GM19328 (cell line): ENCODE measurements at regions not wholly inside any gene's neighbourhood (a gene's known extent, or its start where the extent isn't known, plus 50 kb on each side); places are given as distances from the start of the nearest gene placed in this dataset.

Experiments used
- ATAC-seq: cut with Tn5 transposase; IDR thresholded peaks from one replicate; pipeline ENCODE4 v1.9.1; 2021; ENCODE audit warnings: mild to moderate bottlenecking, moderate library complexity; ENCODE audit not compliant: unreplicated experiment

DNA sequence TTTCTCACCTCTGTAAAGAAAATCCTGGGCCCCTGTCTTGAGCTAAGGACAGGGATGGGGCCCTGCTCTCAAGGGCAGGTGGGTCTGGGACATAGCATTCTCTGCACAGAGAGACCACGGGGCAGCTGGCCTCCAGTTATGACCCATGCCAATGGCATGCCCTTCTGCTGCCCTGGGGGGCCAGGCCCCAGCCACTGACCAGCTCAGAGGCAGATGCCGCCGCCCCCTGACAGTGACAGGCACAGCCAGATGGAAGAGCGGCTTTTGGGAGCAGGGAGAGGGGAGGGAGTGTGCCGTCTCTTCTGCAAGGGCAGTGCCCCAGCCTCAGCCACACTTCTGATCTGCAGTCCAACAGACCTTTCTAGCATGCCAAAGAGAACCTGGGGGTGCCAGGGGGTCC, 114.8 kb upstream of the NAV2 start:
- no peak for ATAC-seq

DNA sequence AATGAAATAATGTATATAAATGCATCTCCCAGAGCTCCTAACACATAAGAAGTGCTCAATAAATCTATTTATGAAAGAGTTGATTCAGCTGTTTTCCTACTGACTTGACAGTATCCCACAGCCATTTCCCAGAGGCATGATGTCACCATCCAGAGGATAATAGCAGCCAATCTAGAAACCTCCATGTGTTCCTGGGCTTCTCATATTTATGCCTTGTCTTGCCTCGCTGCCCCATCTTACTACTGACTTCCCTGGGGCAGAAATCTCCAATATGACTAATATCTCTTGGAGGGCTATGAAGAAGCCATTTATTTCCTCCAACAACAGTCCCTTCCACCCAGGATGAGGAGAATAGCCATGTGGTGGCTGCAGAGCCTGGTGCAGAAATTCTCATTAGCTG, 115.4 kb upstream of the NAV2 start:
- ATAC-seq: no peak

DNA sequence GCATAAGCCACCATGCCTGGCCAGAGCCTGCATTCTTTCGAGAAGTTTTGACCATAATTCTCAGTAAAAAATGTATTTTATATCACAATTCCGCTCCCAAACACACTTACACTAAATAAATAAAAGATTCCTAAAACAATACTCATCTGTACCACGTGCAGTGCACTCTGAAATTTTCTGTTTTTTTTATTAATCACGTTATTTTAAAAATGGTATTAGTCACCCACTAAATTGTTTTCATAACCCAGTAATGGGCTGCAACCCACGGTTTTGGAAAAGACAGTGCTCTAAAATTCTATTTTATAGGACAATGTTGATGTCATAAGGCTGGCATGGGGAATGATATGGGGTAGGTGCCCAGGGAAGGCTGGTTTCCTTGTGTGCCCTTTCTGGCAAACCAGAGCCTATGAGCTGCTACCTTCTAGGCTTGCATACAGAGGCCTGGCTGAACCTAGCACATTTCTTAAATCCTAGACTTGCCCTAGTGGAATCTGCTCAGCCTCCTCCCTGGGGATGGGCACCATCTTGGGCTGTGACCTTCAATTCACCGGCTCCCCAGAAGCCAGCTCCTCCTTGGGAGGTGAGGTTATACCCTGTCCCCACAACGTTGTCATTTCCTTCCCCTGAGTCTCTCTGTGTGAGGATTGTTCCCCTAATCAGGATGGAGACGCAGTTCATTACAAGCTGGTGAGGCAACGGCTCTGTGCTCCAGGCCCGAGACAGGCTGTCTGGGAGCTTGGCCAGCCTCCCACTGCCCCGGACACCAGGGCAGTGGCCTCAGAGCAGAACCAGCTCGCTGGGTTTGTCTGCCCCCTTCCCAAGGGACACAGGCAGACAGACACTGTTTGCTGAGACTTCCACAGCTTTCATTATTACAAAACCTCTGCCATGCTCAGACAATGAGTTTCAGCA, 116.5 kb upstream of the NAV2 start:
- ATAC-seq: no peak

DNA sequence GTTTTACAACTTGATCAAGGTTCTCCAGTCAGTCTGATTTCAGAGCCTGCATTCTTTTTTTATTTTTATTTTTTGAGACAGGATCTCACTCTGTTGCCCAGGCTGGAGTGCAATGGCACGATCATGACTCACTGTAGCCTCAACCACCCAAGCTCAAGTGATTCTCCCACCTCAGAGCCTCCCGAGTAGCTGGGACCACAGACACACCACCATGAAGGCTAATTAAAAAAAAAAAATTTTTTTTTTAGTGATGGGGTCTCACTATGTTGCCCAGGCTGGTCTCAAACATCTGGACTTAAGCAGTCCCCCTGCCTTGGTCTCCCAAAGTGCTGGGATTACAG, 117.2 kb upstream of the NAV2 start:
- no peak for ATAC-seq

DNA sequence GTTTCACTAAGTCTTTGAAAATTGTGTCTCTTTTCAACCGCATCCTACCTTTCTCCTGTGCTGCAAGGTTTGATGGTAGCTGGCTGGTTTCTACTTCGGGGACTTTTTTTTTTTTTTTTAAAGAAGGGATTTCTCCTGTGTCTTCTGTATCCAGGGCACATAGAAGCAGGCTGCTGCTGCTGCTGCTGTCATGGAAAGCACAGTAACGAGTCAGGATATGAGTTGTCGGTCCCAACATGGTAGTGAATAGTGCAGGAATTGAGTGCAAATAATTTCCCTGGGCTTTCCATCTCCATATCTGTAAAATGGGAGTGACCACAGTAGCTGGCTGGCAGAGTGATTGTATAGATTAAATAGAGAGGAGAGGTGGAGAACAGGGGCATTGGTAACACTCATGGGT, 118.3 kb upstream of the NAV2 start:
- ATAC-seq: no peak

DNA sequence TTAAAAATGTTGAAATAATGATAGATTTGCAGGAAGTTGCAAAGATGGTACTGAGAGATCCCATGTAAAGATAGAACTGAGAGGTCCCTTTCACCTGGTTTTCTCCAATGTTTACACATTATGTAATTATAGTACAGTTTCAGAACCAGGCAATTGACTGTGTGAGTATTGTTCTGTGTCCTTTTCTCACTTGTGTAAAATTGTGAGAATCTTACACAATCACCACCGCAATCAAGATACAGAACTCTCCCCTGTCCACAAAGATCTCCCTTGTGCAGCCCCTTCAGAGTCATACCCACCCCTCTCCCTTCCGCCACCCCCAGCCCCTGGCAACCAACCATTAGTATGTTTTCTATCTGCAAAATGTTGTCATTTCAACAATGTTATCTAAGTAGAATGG, 119.8 kb upstream of the NAV2 start:
- ATAC-seq: no peak

DNA sequence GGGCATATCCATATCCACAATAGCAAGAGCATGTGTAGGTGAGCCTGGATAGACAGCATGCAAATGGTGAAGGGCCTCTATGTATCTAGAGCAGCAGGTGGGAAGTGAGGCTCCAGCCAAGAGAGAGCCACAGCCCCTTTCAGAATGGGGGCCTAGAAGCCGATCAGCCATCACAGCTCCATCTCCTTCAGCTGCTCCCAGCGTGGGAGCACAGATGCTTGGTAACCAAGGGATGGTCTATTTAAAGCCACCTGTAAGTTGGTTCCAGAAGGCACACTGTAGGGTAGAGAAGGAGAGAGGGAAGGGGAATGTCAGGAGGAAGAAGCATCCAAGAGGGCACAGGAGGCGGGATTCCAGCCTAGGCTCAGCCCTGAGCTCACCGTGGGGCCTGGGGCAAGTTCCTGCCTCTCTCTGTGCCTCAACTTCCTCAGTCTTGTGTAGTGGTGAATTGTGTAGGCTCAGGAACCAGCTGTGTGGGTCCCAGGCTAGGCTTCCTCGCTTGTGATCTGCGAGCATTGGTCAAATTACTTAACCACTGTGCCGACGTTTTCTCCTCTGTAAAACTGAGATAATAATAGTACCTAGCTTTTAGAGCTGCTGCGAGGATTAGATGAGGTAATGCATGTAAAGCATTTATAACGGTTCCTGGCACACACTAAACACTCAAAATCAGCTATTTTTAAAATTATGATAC, 122.9 kb upstream of the NAV2 start:
- no peak for ATAC-seq

DNA sequence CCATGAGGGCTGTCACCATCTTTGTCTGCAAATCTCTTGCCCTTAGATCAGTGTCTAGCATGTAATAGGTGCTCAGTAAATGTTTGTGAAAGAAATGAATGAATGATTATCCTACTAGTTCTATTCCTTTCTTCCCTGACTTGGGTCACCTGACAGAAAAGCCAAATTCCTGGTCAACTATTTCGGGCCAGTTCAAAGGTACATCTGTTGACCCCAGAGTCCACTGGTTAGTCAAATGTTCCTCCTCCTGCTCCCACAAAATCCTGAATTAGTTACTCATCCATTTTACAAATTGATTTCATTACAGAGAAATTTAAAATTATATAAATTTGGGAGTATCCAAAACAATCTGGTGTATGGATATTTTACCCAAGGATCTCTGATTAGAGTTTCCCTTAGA, 124.7 kb upstream of the NAV2 start:
- ATAC-seq: no peak

DNA sequence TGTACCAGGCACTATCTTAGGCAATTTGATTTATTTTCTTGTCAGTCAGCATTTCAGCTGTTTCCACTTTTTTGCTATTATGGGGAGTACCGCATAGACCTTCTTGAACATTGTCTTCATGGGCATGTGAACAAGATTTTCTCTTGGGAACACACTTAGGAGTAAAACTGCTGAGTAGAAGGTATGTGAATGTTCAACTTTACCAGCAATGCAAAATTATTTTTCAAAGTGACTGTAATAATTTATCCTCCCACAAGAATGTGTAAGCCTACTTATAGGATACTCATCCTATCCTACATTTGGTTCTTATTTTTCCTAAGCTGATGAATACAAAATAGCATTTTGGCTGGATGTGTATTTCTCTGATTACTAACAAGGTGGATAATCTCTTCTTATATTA, 132.0 kb upstream of the NAV2 start:
- ATAC-seq: no peak

DNA sequence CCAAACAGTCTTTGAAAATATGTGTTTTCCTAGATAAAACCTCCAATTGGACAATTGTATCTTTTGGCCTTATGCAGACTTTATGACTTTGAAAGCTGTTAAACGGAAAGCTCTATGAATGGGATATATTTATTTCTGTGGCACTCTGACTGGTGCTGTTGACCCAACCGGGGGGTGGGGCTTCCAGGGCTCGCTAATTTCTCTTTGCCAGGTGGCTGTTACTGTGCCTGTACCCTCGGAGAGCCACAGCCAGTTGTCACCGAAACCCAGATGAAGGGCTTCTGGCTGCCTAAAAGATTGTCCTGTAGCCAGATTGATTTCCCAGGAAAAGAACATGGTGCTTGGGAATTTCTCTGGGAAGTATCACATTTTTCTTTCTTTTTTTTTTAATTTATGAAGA, 132.7 kb upstream of the NAV2 start:
- no peak for ATAC-seq

DNA sequence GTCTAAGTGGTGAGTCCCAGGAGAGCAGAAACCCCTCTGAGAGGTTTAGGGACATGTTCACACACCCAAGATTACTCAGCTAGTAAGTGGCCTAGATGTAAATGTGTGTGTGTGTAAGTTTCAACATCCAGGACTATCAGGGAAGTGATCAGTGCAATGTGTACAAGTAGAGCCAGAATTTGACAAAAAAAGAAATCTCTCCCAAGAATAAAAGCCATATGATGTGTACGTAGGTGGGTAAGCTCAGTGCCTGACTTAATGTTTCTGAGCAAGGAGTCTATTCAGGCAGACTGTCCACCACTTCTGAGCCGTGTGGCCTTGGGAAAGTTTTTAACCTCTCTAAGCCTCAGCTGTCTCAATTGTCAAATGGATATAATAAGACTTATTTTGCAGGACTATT, 133.8 kb upstream of the NAV2 start:
- no peak for ATAC-seq

DNA sequence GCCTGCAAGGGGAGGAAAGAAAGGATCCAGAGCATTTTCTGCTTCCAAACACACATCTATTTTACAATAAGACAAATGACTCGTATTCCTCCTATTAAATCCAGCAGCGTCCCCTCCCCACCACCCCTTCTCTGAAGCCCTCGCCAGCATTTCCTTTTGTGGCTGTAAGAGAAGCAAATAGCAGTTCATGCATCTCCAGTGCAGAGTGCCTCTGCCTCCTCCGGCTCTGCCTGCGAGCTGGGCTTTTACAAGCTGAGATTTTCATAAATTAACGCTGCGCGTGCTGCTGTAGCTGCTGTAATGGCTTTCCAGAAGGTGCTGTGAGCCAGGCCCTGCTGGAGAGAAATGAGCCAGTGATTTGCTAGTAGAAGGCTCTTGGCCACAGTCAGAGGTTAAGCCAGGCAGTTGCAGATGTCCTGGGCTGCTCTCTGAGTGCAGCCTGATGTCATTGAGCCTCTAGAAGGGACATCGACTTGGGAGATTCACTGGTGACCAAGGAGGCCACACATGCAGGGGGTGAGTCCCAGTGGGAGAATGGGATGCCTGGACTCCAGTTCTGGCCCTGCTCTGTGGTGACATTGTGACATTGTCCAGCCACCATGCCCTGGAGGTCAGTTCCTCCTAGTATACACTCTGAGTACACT, 134.5 kb upstream of the NAV2 start:
- ATAC-seq: no peak

DNA sequence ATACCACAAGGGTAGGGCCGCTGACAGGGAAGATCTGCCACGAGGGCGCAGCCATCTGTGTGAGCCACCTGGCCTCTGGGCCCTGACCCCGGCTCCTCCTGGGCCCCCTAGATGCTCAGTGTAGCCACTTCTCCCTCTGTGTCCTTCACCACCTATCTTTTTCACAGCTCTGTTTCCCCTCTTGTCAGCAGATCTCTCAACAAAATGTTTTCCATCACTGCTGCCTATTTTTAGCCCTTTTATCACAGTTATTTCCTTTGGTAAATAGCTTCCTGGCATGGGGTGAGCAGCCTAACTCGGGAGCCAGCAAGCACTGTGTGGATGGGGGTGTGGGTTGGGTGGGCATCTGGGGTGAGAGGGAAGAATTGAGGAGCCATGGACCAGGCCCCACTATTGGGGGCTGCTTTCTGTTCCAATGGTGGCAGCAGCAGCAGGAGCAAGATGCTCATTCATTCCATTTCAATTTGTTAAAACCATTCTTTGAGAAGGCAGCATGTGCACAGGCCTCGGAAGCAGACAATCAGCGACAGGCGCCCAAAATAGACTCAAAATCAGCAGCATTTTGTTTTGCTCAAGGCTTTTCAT, 135.2 kb upstream of the NAV2 start:
- ATAC-seq: no peak

DNA sequence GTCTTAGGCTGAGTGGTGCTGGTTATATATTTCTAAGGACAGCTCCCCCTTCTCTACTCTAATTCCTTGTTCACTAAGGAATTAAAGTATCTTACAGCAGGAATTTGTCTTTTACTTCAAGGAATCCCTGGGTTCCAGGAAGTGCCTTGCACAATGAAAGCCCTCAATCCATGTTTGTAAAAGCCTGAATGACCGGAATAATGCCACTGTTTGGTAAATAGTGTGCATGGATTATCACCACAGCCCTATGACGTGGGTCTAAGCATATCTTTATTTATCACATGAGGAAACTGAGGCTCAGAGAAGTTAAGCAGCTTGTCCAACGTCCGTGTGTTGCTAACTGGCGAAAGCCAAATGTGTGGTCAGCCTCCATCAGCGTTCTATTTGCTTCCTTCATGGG, 135.7 kb upstream of the NAV2 start:
- no peak for ATAC-seq

DNA sequence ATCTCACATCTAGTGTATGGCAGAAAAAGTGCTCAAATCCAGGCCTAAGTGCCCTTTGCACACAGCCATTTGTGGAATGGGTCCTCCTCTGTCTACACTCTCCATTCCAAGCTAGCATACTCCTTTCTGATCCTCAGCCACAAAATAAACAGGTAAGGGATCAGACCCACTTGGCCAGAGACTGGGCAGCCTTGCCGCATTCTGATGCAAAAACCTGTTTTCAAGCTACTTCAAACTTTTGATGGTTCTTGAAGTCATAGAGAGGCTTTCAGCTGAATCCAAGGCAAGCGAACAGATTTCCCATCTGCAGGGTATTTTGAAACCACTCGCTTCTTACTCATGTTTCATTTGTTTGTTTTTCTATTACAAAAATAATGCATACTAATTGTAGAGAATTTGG, 136.6 kb upstream of the NAV2 start:
- no peak for ATAC-seq

DNA sequence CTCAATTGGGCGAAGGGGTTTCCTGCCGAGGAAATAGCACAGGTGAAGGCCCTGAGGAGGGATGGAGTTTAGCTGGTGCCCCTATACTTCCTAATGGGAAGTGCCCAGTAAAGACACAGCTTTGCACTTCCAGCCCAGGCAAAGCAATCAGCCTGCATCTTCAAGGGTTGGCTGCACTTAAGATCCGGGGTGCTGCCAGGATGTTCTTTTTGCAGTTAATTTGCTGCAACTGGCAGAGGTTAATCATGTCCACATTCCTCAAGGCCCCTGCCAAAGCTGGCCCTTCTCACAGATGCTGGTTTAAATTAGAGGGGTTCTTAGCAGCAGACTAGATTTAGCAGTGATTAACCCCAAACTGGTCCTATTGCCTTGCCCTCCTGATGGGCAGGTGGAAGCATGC, 137.7 kb upstream of the NAV2 start:
- ATAC-seq: no peak

DNA sequence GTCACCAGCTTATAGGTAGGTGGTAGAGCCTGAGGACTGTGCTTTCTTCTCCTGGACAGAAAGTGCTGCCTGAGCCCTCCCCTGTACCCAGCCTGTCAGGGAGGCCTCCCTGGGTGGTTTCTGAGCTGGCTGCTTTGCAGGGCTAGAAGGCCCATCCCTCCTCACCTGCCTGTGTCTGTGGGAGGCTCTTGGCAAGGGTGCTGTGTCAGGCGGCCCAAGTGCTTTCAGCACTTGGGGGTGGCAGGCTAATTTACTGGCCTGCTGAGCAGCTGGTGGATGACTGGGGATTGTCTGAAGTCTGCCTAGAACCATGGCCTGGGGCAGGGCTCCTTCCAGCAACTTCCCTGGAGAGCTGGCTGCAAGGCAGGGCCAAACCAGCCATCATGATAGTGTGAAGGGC, 139.0 kb upstream of the NAV2 start:
- ATAC-seq: no peak

DNA sequence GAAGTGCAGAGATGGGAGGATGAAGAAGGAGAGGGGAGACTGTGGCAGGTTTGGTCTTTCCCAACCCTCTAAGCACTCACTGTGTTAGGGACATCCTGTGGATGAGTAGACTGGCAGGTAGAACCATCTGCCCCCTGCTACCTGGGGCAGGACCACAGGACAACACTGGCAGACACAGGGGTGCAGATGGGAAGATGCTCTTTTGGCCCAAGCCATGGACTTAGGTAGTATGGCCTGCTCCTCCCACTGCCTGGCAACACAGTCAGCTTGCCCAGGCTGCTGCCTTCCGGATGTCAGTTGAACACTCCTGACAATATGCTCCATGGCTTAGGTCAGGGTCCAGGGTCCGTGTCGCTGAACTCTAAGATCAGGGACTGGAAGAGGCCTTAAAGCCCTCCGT, 140.7 kb upstream of the NAV2 start:
- no peak for ATAC-seq

DNA sequence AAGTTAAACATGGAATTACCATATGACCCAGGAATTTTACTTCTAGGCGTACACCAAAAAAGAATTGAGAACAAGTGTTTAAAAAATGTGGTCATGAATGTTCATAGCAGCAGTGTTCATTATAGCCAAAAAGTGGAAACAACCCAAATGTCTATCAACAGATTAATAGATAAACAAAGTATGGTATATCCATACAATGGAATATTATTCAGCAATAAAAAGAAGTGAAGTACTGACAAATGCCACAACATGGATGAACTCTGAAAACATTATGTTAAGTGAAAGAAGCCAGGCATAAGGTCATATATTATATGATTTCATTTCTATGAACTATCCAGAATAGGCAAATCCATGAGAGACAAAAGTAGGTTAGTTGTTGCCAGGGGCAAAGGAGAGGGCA, 141.7 kb upstream of the NAV2 start:
- ATAC-seq: no peak

DNA sequence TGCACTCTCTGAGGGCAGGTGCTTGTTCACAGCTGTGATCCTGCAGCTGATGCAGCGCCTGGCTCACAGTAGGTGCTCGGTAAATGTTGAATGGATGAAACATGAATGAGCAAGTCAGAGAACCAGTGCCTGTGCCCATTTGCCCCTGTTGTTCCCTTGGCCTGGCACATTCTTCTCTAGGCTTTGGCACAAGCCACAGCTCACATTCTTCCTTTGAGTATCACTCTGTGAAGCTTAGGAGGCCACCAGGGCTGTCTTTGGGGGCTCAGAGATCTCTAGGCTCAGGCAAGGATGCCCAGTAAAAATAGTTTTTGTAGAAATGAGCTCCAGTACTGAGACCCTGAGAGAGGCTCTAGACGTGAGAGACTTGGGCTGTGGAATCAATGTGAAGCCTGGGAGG, 144.6 kb upstream of the NAV2 start:
- no peak for ATAC-seq

DNA sequence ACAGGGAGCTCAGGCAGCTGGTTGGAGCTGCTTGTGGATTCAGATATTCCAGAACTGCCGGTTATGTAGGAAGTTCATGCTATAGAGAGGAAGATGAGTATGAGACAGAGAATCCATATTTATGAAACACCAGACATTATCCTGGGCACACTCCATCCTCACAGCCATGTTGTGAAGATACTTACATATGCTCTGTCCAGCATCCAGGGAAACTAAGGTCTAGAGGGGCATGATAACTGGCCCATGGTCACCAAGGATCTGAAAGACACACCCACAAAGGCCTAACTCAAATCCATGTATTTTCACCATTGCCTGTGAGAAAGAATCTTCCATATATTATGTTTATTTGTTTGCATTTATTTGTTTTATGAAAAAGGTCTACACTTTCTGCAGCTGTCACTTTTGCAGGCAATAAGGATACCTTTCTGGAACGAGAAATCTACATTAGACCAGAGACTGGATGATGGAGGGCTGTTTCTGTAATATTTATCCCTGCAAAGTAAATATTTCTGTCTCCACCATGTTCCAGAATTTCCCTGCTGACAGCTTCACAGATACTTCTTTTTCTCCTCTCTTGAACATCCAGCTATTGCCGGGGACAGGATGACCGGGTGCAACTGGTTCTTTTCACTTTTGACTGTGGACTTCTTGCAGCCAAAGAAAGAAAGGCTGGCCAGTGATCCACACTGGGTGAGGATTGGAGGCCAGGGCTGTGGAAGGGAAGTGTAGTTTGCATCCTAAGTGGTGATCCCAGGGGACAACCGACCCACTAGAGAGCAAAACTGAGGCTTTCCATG, 145.9 kb upstream of the NAV2 start:
- ATAC-seq: no peak
